ENCODE measurements at regions not wholly inside any gene's neighbourhood (a gene's known extent, or its start where the extent isn't known, plus 50 kb on each side); places are given as distances from the start of the nearest gene placed in this dataset.

GRCh38 chr14:71650187-71650755, 282.0 kb upstream of the RGS6 start:
- no peak for TF ChIP-seq EZH2 (IDR thresholded peaks at IDR 0.05; ENCODE audit: borderline replicate concordance, low read length)
- TF ChIP-seq, protein P1, sequence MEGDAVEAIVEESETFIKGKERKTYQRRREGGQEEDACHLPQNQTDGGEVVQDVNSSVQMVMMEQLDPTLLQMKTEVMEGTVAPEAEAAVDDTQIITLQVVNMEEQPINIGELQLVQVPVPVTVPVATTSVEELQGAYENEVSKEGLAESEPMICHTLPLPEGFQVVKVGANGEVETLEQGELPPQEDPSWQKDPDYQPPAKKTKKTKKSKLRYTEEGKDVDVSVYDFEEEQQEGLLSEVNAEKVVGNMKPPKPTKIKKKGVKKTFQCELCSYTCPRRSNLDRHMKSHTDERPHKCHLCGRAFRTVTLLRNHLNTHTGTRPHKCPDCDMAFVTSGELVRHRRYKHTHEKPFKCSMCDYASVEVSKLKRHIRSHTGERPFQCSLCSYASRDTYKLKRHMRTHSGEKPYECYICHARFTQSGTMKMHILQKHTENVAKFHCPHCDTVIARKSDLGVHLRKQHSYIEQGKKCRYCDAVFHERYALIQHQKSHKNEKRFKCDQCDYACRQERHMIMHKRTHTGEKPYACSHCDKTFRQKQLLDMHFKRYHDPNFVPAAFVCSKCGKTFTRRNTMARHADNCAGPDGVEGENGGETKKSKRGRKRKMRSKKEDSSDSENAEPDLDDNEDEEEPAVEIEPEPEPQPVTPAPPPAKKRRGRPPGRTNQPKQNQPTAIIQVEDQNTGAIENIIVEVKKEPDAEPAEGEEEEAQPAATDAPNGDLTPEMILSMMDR (IDR thresholded peaks at IDR 0.05; ENCODE audit: low read length), result no peak
- H3F3A ChIP-seq (ENCODE audit: insufficient read depth, low read length), result no peaks in the 10 kb centered on the region
- H3K4me2 ChIP-seq (ENCODE audit: low read length), result no peak overlapping the region
- no peak overlapping the region for H2AFZ ChIP-seq (ENCODE audit: low read length)
- peaks cover 23% of the 10 kb centered on the region; the same call in 1 of the 2 replicates for H3K36me3 ChIP-seq (ENCODE audit: insufficient read depth, low read length)
- no peaks in the 10 kb centered on the region for H4K20me1 ChIP-seq (ENCODE audit: insufficient read depth, low read length)
- no peaks in the 10 kb centered on the region for H3K4me1 ChIP-seq (ENCODE audit: insufficient read depth, low read length, severe bottlenecking)
- no peak overlapping the region for H3K4me3 ChIP-seq (ENCODE audit: low read depth, low read length, poor library complexity, severe bottlenecking)
- no peaks in the 10 kb centered on the region for H3K27me3 ChIP-seq (ENCODE audit: insufficient read depth, low read length)
- H3K9me2 ChIP-seq (ENCODE audit: low read depth, low read length), result no peaks in the 10 kb centered on the region
- H3K27ac ChIP-seq (ENCODE audit: low read depth, low read length, poor library complexity, severe bottlenecking), result no peak overlapping the region
- no peak overlapping the region for H3K9ac ChIP-seq (ENCODE audit: low read length)
- no peaks in the 10 kb centered on the region for H3K79me2 ChIP-seq (ENCODE audit: insufficient read depth, low read length)
- peaks cover 3% of the 10 kb centered on the region; the same call in 1 of the 2 replicates for H3K9me3 ChIP-seq (ENCODE audit: low read length)

GRCh38 chr14:71651228-71651627, 281.0 kb upstream of the RGS6 start:
- Histone ChIP-seq H3K4me1 (ENCODE audit: insufficient read depth, low read length, severe bottlenecking) (no peaks in the 10 kb centered on the region), H3K9me3 (ENCODE audit: low read length) (peaks cover 3% of the 10 kb centered on the region; the same call in 1 of the 2 replicates), H3F3A (ENCODE audit: insufficient read depth, low read length) (no peaks in the 10 kb centered on the region), H3K79me2 (ENCODE audit: insufficient read depth, low read length) (no peaks in the 10 kb centered on the region), H3K9me2 (ENCODE audit: low read depth, low read length) (no peaks in the 10 kb centered on the region), H3K36me3 (ENCODE audit: insufficient read depth, low read length) (peaks cover 23% of the 10 kb centered on the region; the same call in 1 of the 2 replicates), H3K9ac (ENCODE audit: low read length) (no peak overlapping the region), H3K27me3 (ENCODE audit: insufficient read depth, low read length) (no peaks in the 10 kb centered on the region), H3K4me2 (ENCODE audit: low read length) (no peak overlapping the region), H3K4me3 (ENCODE audit: low read depth, low read length, poor library complexity, severe bottlenecking) (no peak overlapping the region), H2AFZ (ENCODE audit: low read length) (no peak overlapping the region), H3K27ac (ENCODE audit: low read depth, low read length, poor library complexity, severe bottlenecking) (no peak overlapping the region), H4K20me1 (ENCODE audit: insufficient read depth, low read length) (no peaks in the 10 kb centered on the region)
- TF ChIP-seq, protein P1 (IDR thresholded peaks at IDR 0.05; ENCODE audit: low read length), result no peak
- TF ChIP-seq EZH2 (IDR thresholded peaks at IDR 0.05; ENCODE audit: borderline replicate concordance, low read length), result no peak

- no peaks in the 10 kb centered on the region for H3F3A ChIP-seq (ENCODE audit: insufficient read depth, low read length)
- H4K20me1 ChIP-seq (ENCODE audit: insufficient read depth, low read length), result no peaks in the 10 kb centered on the region
- H3K36me3 ChIP-seq (ENCODE audit: insufficient read depth, low read length), result peaks cover 23% of the 10 kb centered on the region; the same call in 1 of the 2 replicates
- H3K9ac ChIP-seq (ENCODE audit: low read length), result no peak overlapping the region
- no peaks in the 10 kb centered on the region for H3K27me3 ChIP-seq (ENCODE audit: insufficient read depth, low read length)
- no peak overlapping the region for H3K27ac ChIP-seq (ENCODE audit: low read depth, low read length, poor library complexity, severe bottlenecking)
- H3K9me3 ChIP-seq (ENCODE audit: low read length), result peaks cover 3% of the 10 kb centered on the region; the same call in 1 of the 2 replicates
- no peak overlapping the region for H2AFZ ChIP-seq (ENCODE audit: low read length)
- H3K4me3 ChIP-seq (ENCODE audit: low read depth, low read length, poor library complexity, severe bottlenecking), result no peak overlapping the region
- no peaks in the 10 kb centered on the region for H3K4me1 ChIP-seq (ENCODE audit: insufficient read depth, low read length, severe bottlenecking)
- no peaks in the 10 kb centered on the region for H3K79me2 ChIP-seq (ENCODE audit: insufficient read depth, low read length)
- TF ChIP-seq, protein P1 (IDR thresholded peaks at IDR 0.05; ENCODE audit: low read length), result no peak
- TF ChIP-seq EZH2 (IDR thresholded peaks at IDR 0.05; ENCODE audit: borderline replicate concordance, low read length), result no peak
- H3K9me2 ChIP-seq (ENCODE audit: low read depth, low read length), result no peaks in the 10 kb centered on the region
- no peak overlapping the region for H3K4me2 ChIP-seq (ENCODE audit: low read length)
These were observed 279.9 kb upstream of the RGS6 start for GRCh38 chr14:71652368-71652767.

Data from OCI-LY1 (cell line).